Choroid plexus epithelial cell (primary cell): ENCODE measurements at regions not wholly inside any gene's neighbourhood (a gene's known extent, or its start where the extent isn't known, plus 50 kb on each side); places are given as distances from the start of the nearest gene placed in this dataset.
"Not testable (repeated sequence)": the region's sequence is repeated elsewhere in the genome, so short reads cannot be mapped to it uniquely, and the experiment has no call there.

Experiments
- DNase-seq: peaks from one replicate; pipeline ENCODE4 v3.0.0-alpha.2; 2010; ENCODE audit warnings: low read depth
- H3K4me3 ChIP-seq: 2 replicates; pipeline ENCODE4 v1.5.1; 2011; ENCODE audit warnings: low read depth, mild to moderate bottlenecking, control low read depth, low read length, moderate library complexity

GRCh38 chr21:6481116-6481515 is 4040.3 kb upstream of the TPTE start:
- H3K4me3 ChIP-seq, result not testable (repeated sequence)

GRCh38 chr21:6482616-6483015 is 4038.8 kb upstream of the TPTE start:
- not testable (repeated sequence) for H3K4me3 ChIP-seq, DNase-seq

More at GRCh38 chr21:6481116-6481515, 4040.3 kb upstream of the TPTE start:
- not testable (repeated sequence) for DNase-seq

GRCh38 chr21:6483645-6484044 is 4037.7 kb upstream of the TPTE start:
- not testable (repeated sequence) for H3K4me3 ChIP-seq, DNase-seq

GRCh38 chr21:6486821-6487220 is 4034.6 kb upstream of the TPTE start:
- DNase-seq, result not testable (repeated sequence)

GRCh38 chr21:6492691-6493090 is 4028.7 kb upstream of the TPTE start:
- not testable (repeated sequence) for DNase-seq, H3K4me3 ChIP-seq

More at GRCh38 chr21:6486821-6487220, 4034.6 kb upstream of the TPTE start:
- not testable (repeated sequence) for H3K4me3 ChIP-seq

- not testable (repeated sequence) for DNase-seq, H3K4me3 ChIP-seq
Observed at GRCh38 chr21:6493957-6494356, 4027.4 kb upstream of the TPTE start.

GRCh38 chr21:6496356-6496755 is 4025.0 kb upstream of the TPTE start:
- DNase-seq, H3K4me3 ChIP-seq: not testable (repeated sequence)

GRCh38 chr21:6498716-6499115 is 4022.7 kb upstream of the TPTE start:
- H3K4me3 ChIP-seq, result peak overlapping the region; percentile 59

GRCh38 chr21:6499128-6499826 is 4022.1 kb upstream of the TPTE start:
- H3K4me3 ChIP-seq, DNase-seq: not testable (repeated sequence)

More at GRCh38 chr21:6498716-6499115, 4022.7 kb upstream of the TPTE start:
- peak; percentile 2 for DNase-seq

- not testable (repeated sequence) for DNase-seq, H3K4me3 ChIP-seq
Observed at GRCh38 chr21:6499866-6500265, 4021.5 kb upstream of the TPTE start.

GRCh38 chr21:6500681-6501080 is 4020.7 kb upstream of the TPTE start:
- not testable (repeated sequence) for DNase-seq, H3K4me3 ChIP-seq

GRCh38 chr21:6506167-6506894 is 4015.1 kb upstream of the TPTE start:
- not testable (repeated sequence) for H3K4me3 ChIP-seq, DNase-seq

GRCh38 chr21:6507632-6508031 is 4013.8 kb upstream of the TPTE start:
- not testable (repeated sequence) for DNase-seq, H3K4me3 ChIP-seq

GRCh38 chr21:6521777-6522176 is 3999.6 kb upstream of the TPTE start:
- DNase-seq, H3K4me3 ChIP-seq: not testable (repeated sequence)

GRCh38 chr21:6526213-6526612 is 3995.2 kb upstream of the TPTE start:
- H3K4me3 ChIP-seq, DNase-seq: not testable (repeated sequence)

GRCh38 chr21:6530655-6531054 is 3990.7 kb upstream of the TPTE start:
- DNase-seq, H3K4me3 ChIP-seq: not testable (repeated sequence)

GRCh38 chr21:6533261-6533660 is 3988.1 kb upstream of the TPTE start:
- H3K4me3 ChIP-seq, DNase-seq: not testable (repeated sequence)

- DNase-seq, result not testable (repeated sequence)
Observed at GRCh38 chr21:6538320-6538719, 3983.1 kb upstream of the TPTE start.

GRCh38 chr21:6539688-6540087 is 3981.7 kb upstream of the TPTE start:
- not testable (repeated sequence) for DNase-seq, H3K4me3 ChIP-seq

More at GRCh38 chr21:6538320-6538719, 3983.1 kb upstream of the TPTE start:
- not testable (repeated sequence) for H3K4me3 ChIP-seq

GRCh38 chr21:6541036-6541435 is 3980.3 kb upstream of the TPTE start:
- not testable (repeated sequence) for DNase-seq, H3K4me3 ChIP-seq
